Esophagus mucosa (tissue), 1 donor: ENCODE measurements at regions not wholly inside any gene's neighbourhood (a gene's known extent, or its start where the extent isn't known, plus 50 kb on each side); places are given as distances from the start of the nearest gene placed in this dataset.
"Not testable (repeated sequence)": the region's sequence is repeated elsewhere in the genome, so short reads cannot be mapped to it uniquely, and the experiment has no call there.

Experiments
- ATAC-seq: fragments of 200-7000 bp; cut with Tn5 transposase; one replicate; pipeline ENCODE4 v1.9.1; 2020
- donor health status: DM: yes; HTN: yes; CAD: no.

DNA sequence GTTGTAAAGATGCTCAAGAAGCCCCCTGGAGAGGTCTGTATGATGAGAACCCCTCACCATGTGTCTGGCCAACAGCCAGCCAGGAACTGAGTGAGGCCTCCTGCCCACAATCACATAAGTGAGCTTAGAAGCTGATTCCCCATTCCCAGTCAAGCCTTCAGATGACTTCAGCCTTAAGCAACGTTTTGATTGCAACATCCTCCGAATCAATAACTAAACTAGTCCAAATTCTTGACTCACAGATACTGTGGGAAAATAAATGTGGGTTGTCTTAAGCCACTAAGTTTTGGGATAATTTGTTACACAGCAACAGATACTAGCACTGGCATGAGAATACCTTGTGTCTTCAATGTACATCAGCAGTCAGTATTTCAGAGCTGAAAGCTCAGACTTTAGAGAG, 54.5 kb upstream of the HS3ST4 start:
- no peak for ATAC-seq

DNA sequence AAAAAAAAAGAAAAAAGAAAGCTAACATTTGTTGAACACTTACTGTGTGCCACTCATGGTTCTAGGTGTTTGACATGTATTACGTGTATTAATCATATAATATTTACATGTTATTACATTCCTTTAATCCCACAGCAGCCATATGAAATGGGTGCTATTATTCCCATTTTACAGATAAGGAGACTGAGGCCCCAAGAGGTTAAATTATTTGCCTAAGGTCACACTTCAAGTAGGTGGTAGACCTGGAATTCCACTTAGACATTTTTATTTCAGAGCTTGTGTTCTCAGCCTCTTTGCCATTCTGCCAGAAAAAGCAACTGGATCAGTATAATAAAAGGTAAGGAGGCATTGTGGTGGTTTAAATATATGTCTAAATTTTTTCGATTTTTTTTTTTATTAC, 55.1 kb upstream of the HS3ST4 start:
- ATAC-seq = no peak

DNA sequence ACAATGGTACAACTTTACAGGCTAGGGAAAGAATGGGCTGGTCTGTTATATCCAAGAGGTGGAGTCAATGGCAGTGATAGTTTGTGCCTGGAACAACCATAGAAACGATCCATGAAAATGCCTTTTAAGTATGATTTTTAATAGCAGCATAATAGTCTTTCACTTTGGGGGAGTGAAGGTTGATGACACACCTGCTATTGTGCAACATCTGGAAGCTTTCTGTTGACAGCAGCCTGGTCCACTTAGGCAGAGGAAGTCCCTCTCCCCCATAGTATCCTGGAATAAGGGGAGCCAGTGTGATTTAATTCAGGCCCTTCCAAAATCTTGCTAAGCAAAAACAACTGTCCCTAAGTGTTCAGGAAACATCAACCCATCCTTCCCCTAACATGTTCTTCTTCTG, 56.3 kb upstream of the HS3ST4 start:
- no peak for ATAC-seq

DNA sequence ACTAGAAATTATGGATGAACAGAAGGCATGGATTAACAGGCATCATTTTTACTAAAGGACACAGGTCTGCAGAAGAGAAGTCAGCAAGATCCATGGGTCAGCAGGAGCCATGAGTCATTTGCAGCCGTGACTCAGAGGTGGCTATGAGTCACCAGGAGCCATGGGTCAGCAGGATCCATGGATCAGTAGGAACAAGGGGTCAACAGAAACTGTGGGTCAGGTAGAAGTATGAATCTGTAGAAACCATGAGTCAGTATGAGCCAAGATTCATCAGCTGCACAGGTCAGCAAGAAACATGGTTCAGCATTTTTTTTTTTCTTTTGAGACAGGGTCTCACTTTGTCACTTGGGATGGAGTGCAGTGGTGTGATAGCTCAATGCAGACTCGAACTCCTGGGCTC, 58.2 kb upstream of the HS3ST4 start:
- ATAC-seq = peak; percentile 22

DNA sequence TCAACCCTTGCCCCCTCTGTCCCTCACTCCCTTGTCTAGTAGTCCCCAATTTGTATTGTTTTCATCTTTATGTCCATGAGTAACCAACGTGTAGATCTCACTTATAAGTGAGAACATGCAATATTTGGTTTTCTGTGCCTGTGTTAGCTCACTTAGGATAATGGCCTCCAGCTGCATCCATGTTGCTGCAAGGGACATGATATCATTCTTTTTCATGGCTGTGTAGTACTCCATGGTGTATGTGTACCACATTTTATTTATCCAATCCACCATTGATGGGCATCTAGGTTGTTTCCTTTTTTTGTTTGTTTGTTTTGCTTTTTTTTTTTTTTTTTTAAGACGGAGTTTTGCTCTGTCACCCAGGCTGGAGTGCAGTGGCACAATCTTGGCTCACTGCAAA, 63.0 kb upstream of the HS3ST4 start:
- no peak for ATAC-seq

DNA sequence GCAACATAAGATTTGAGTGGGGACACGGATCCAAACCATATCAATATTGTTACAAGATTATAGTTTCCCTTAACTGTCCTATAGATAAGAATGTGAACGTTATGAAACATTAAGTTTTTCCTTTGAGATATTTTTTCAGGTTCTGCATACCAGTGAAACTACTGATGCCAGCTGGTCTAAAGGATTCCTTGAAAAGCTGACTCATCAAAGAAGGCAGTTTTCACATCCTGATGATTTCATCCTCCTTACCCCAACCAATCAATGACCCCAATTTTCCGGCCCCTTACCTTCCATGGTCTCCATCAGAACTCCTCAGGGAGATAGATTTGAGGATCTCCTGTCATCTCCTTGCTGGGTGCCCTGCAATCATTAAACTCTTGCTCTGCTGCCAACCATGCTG, 64.1 kb upstream of the HS3ST4 start:
- ATAC-seq = no peak

DNA sequence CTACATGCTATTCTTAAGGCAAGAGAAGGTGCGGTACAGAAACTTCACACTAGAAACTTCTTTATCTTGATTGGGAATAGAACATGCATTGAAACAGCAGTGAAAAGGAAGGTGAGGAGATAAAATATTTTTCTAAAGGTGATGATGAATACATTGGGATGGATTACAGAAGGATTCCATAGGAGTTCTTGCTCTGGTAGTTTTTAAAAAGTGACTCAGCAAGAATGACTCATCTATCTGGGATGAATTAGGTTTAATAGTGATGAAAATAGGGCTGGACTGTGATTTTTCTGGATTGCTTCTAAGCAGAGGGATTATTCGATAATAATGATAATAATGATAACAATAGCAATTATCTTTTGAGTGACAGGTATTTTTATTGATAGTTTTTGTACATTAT, 65.6 kb upstream of the HS3ST4 start:
- ATAC-seq = peak; percentile 36

DNA sequence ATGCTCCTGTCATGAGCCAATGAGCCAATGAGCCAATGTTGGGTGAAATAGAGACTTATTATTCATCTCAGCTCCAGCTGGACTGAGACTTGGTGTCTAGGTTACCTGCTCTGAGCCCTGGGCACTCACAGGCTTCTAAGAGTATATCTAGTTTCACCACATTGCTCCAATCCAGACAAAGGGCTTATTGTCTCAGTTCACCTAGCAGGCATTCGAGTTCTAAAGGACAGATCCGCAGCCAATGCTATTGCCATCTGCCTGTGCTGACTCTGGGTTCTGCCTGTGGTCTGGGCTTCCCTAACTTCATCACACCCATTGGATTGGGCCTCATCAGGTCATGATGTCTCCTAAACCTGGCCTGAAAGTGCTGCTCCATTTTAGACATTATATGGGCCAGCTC, 66.1 kb upstream of the HS3ST4 start:
- ATAC-seq = no peak

DNA sequence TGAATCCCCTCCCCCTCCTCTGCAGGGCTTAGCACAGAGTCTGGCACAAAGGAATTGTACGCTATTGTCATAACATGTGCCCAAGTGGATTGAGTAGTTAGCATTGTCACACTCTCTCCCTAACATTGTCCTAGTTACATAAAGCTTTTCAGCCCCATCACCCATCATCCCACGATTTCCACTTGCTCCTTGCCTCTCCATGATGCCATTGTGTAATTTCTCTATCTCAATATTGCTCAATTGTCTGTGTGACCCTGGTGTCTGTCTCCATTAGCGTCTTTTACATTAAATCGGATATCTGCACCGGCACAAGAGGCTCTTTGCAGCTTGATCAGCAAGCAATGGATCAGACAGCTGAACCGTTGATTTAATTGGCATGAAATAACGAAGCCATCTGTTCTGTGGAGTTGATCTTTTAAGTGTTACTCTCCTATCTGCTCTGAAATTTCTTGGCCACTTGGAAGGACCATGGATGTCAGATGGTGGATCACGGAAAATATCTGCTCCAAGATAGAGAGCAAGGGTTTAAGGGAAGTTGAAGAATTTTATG, 77.0 kb upstream of the HS3ST4 start:
- no peak for ATAC-seq

DNA sequence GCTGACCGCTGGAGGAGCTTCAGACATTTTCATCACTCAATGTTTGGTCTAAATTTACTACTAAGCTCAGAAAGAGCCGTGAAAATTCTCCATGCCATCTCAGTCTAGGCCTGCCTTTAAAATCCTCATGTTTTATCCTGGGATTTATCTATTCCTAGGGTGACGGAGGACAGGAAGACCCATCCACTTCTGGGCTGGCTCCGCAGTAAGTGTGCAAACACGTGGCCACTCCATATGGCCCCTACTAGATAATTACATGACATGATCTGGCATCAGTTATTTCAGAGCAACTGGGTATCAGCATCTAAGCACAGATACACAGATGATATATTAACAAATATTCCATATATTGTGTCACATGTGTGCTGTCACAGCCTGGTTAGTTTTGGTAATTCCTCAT, 77.8 kb upstream of the HS3ST4 start:
- ATAC-seq = no peak

DNA sequence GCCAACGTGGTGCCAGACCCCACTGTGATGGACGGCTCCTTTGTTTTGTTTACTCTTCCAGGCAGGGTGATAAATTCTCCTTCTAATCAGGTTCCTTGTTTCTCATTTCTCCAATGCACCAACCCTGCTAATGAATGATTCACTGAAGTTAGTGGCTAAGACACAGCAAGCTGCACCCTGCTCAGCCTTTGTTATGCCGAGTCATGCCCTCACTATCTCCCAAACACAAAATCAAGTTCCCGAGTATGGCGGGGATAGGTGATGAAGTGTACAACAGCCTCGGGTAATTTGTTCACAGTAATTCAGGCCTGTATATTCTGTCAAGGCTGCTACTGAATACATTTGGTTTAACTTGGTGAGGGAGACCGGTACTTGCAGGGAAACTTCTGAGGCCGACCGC, 83.8 kb upstream of the HS3ST4 start:
- ATAC-seq = no peak

DNA sequence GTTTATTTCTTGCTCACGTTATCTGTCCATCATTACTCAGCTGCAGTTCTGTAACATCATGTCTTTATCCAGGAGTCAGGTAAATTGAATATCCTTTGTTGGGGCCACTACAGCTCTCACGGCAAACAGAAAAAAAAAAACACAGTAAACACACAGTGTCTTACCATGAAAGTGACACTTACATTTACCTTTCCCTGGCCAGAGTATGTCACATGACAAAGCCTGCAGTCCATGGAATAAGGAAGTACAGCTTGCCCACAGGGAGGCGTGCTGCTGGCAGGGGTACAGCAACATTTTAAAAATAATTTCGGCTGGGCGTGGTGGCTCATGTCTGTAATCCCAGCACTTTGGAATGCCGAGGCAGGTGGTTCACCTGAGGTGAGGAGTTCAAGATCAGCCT, 85.7 kb upstream of the HS3ST4 start:
- ATAC-seq = no peak

DNA sequence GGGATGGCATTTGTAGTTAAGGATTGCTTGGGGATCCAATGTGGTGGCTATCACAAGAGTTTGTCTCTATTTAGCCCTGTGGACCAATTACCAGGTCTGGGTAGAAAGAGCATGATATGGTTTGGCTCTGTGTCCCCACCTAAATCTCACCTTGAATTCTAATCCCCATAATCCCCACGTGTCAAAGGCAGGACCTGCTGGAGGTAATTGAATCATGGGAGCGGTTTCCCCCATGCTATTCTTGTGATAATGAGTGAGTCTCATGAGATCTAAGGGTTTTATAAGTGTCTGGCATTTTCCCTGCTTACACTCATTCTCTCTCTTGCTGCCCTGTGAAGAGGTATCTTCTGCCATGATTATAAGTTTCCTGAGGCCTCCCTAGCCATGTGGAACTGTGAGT, 86.4 kb upstream of the HS3ST4 start:
- ATAC-seq = no peak

DNA sequence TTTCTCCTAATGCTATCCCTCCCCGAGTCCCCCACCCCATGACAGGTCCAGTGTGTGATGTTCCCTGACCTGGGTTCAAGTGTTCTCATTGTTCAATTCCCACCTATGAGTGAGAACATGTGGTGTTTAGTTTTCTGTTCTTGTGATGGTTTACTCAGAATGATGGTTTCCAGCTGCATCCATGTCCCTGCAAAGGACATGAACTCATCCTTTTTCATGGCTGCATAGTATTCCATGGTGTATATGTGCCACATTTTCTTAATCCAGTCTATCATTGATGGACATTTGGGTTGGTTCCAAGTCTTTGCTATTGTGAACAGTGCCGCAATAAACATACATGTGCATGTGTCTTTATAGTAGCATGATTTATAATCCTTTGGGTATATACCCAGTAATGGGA, 90.5 kb upstream of the HS3ST4 start:
- ATAC-seq = not testable (repeated sequence)

DNA sequence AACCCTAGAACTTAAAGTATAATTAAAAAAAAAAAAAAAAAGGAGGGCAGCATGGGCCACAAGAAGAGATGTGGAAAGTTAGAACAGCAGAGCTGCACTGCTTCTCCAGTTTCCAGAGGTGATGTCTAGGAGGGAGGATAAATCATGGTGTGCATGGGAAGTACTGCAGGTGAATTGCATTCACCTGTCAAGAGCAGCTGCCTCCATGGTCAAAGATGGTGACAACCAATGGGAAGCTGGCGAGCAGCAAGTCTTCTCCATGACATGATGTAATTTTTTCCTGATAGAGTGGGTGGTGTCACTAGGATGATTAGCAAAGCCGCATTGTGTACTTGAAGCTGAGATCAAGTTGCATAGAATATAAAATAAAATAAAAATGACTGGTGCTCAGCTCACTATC, 95.6 kb upstream of the HS3ST4 start:
- ATAC-seq = no peak

DNA sequence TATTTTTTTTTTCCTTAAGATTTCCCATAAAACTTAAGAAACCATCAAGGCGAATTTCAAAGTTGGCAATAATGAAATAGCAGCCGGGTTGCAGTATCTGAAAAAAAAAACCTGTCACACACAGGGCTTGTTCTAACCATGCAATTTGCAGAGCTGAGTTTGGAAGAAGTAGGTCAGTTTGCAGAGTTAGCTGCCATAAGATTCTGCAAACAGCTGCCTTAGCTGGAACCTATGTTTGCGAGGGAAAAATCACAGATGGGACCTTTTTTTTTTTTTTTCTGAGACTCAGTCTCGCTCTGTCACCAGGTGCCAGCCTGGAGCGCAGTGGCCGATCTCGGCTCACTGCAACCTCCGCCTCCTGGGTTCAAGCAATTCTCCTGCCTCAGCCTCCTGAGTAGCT, 98.5 kb upstream of the HS3ST4 start:
- no peak for ATAC-seq

DNA sequence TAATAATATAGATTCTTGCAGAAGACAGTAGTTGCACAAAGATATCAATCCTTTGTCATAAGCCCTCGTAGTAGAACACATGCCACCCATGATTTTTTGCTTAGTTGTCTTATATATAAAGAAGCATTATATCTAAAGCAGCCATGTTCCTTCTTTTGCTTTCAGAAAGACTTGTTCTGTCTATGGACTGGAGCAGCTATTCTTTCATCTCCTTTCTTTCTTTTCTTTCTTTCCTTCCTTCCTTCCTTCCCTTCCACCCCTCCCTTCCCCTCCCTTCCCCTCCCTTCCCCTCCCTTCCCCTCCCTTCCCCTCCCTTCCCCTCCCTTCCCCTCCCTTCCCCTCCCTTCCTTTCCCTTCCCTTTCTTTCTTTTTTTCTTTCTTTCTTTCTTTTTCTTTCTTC, 104.0 kb upstream of the HS3ST4 start:
- no peak for ATAC-seq

DNA sequence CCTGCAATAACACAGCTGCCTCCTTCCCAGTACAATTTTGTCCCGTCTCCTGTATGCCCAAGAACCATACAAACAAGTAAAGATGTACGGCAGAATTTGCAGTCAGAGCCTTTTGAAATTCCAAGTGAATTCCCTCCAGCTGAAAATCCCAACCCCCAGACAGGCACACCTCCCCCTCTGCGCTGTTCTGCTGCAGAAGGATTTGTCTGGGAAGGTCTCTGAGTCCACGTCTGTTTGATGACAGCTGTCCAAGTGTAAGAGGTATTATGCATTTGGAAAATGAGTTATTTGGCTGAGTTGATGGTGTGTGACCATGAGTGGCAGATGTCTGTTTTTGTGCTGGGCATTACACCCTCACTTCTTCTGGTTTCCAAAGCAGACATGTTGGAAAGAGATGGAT, 104.9 kb upstream of the HS3ST4 start:
- ATAC-seq = no peak

DNA sequence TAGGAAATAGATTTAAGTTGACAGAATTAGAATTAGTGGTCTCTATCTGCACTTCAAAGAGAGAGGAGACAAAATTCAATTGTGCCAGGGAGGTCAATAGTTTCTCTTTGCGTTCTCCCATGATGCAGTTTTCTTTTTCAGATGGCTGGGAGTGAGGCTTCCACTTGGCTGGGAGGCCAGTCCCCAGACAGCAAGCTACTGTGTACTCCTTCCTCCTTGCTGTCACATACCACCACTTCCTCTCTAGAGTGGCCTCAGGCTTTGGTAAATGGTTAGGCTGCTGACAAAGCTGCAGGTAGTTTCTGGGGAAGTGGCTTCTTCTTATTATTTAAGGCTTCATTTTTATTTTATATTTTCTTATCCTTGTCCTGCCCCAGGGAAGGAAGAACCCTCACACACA, 106.2 kb upstream of the HS3ST4 start:
- ATAC-seq = no peak

DNA sequence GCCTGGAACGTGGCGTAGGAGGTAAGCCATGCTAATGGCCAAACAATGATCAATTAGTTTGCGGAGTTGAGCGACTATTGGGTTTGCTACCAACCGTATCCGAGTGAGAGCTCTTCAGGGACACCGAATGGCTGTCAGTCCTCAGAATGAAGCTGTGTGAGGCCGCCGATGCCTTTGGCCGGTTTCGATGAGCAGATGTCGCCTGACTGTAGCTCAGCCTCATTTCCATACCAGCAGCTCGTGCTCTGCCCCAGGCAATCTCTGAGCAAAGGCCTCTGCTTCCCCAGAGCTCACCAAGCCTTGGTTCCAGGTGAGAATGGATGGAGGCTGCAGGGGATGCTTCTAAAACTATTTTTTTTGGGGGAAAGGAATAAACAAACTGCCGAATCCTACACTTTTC, 111.7 kb upstream of the HS3ST4 start:
- no peak for ATAC-seq

DNA sequence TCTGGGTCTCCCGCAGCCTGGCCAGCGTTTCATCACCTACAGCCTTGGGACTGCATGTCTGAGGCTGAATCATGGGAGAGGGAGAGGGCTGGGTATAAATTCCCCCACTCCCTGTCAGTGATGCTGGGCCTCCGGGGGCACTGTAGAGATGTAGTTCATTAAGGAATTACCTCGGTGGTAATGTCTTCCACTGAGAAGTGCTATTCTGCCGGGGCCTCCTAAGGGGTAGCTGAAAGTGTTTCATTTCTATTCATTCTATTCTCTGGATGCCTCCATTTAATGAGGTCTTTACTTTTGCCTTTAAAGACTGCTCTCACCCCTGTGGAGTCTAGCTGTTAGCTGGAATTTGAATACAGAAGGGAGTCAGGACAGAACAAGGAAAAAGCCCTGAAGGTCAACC, 116.4 kb upstream of the HS3ST4 start:
- no peak for ATAC-seq

DNA sequence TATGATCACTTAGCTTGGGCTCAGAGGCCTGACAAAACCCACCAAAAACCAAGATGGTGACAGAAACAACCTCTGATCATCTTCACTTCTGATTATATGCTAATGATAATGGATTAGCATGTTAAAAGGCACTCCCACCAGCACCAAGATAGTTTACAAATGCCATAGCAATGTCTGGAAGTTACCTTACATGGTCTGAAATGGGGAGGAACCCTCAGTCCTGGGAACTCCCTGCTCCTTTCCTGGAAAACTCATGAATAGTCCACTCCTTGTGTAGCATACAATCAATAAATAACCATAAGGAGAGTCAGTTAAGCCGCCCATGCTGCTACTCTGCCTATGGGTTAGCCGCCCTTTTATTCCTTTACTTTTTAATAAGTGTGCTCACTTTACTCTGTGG, 120.0 kb upstream of the HS3ST4 start:
- no peak for ATAC-seq

DNA sequence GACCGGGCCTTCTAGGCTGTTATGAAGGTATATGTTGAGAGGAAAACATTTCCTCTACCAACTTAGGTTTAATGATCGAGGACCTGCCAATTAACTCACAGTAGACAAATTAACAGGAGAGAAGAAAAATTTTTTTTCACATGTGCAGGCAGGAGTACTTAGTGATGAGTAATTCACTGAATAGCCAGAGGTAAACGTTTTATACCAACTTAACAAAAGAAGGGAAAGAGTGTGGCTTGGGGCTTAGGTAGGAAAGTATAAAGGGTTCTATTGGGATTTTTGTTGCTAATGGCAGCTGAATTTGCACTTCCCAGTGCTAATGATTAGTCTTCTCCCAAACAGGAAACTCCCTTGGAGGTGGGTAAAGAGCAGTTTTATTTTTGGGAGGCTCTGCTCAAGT, 121.6 kb upstream of the HS3ST4 start:
- peak; percentile 60 for ATAC-seq

DNA sequence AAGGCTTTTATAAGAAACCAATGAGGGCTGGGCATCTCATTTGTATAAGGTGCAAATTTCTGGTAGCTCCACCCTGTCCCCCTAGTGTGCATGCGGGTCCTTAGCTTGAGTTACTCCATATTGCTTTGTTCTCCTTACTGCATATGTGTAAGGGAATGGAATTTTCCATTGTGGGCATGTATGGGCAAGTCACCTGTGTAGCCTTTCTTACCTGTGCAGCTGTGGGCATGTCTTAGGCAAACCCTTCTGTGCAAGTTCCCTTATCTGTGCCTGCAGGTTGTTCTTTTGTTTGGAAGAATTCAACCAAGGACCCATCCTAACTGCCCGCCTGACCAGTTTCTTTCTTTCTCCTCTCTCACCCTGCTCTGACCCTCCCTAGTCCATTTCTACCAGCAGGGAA, 122.8 kb upstream of the HS3ST4 start:
- ATAC-seq = peak; percentile 39

DNA sequence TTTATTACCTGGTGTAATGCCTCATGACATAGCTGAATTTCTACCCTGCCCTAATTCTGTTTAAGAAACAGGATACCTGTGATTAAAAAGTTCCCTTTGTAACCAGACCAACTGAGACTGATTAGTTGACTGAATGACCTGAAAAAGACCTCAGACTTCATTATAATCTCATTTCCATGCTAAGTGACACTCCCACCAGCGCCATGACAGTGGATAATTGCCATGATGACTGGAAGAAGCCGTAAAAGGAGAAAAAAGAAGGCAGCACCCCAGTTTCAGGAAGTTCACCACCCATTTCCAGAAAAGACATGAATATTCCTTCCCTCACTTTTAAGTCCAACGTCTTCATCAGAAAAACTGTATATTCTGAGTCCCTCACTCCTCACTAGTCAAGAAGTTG, 125.6 kb upstream of the HS3ST4 start:
- ATAC-seq = no peak

DNA sequence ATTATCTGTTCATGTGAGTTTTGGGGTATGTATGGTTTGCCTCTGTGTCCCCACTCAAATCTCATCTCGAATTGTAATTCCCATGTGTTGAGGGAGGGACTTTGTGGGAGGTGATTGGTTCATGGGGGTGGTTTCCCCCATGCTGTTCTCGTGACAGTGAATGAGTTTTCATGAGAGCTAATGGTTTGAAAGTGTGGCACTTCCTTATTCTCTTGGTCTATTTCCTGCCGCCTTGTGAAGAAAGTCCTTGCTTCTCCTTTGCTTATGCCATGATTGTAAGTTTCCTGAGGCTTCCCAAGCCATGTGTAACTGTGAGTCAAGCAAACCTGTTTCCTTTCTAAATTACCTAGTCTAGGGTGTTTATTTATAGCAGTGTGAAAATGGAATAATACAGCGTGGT, 128.1 kb upstream of the HS3ST4 start:
- ATAC-seq = no peak
